Ascending aorta (tissue), 2 donors: ENCODE measurements at regions not wholly inside any gene's neighbourhood (a gene's known extent, or its start where the extent isn't known, plus 50 kb on each side); places are given as distances from the start of the nearest gene placed in this dataset.

ENCODE experiments used
- DNase-seq, 2 donors: peaks; one replicate each; pipeline ENCODE4 v3.0.0-alpha.2; 2019; ENCODE audit warnings: low spot score in 2 of 2
- H3K27ac ChIP-seq, 2 donors: fragments of 200-600 bp; sonication (generic); one replicate each; pipeline ENCODE4 v1.5.1; 2016 to 2017; ENCODE audit warnings: mild to moderate bottlenecking in 1 of 2
- H3K27me3 ChIP-seq: fragments of 200-600 bp; sonication (generic); one replicate; pipeline ENCODE4 v1.5.1; 2017
- H3K36me3 ChIP-seq, 2 donors: fragments of 200-600 bp; sonication (generic); one replicate each; pipeline ENCODE4 v1.5.1; 2016
- H3K4me1 ChIP-seq, 2 donors: fragments of 200-600 bp; sonication (generic); one replicate each; pipeline ENCODE4 v1.5.1; 2016 to 2017; ENCODE audit warnings: mild to moderate bottlenecking in 1 of 2
- H3K4me3 ChIP-seq, 2 donors: fragments of 200-600 bp; sonication (generic); one replicate each; pipeline ENCODE4 v1.5.1; 2016 to 2017; ENCODE audit warnings: mild to moderate bottlenecking in 1 of 2
- H3K9me3 ChIP-seq, 2 donors: fragments of 200-600 bp; sonication (generic); one replicate each; pipeline ENCODE4 v1.5.1; 2016
- intact Hi-C: fragments of 100-400 bp; cut with DNase I; formaldehyde crosslinking; loops from one replicate; pipeline ENCODE4 v1.15.1; 2023
- TF ChIP-seq, protein P1 (sequence below), 3 experiments: fragments of 200-600 bp in 2 of 3; fragments of 450-650 bp in 1 of 3; sonication (generic) in 2 of 3; IDR thresholded peaks; one replicate each; pipeline ENCODE4 v1.5.1; 2016 to 2019; ENCODE audit warnings: antibody characterized with exemption in 3 of 3, mild to moderate bottlenecking in 1 of 3, moderate library complexity in 1 of 3

DNA sequence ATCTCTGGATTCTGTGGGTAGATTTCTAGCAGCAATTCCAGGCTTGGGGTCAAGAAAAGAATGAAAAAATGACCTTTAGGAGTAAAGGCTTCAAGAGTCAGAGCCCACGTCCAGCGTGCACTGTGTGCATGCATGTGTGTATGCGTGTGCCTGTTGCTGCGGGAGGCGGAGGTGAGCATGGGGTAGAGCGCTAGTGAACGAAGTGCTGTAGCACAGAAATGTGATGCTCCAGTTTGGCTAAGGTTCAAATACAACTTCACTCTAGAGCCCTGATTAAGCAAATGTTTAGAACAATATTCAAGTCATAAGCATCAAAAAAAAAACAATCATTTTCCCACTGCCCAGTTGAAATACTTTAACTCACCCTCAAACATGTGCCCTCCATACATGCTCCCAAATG, 403.9 kb downstream of the ZNF608 start:
- Histone ChIP-seq H3K9me3 (no peaks in the 10 kb centered on the region), H3K27me3 (no peaks in the 10 kb centered on the region), H3K4me1 (peaks cover 0 to 6% of the 10 kb centered on the region in 2 donors), H3K4me3 (no peak overlapping the region), H3K27ac (no peak overlapping the region), H3K36me3 (no peaks in the 10 kb centered on the region)
- TF ChIP-seq, protein P1, sequence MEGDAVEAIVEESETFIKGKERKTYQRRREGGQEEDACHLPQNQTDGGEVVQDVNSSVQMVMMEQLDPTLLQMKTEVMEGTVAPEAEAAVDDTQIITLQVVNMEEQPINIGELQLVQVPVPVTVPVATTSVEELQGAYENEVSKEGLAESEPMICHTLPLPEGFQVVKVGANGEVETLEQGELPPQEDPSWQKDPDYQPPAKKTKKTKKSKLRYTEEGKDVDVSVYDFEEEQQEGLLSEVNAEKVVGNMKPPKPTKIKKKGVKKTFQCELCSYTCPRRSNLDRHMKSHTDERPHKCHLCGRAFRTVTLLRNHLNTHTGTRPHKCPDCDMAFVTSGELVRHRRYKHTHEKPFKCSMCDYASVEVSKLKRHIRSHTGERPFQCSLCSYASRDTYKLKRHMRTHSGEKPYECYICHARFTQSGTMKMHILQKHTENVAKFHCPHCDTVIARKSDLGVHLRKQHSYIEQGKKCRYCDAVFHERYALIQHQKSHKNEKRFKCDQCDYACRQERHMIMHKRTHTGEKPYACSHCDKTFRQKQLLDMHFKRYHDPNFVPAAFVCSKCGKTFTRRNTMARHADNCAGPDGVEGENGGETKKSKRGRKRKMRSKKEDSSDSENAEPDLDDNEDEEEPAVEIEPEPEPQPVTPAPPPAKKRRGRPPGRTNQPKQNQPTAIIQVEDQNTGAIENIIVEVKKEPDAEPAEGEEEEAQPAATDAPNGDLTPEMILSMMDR (IDR thresholded peaks at IDR 0.05) = no peak
- DNase-seq = no peak
- intact Hi-C loops = no loop called here

DNA sequence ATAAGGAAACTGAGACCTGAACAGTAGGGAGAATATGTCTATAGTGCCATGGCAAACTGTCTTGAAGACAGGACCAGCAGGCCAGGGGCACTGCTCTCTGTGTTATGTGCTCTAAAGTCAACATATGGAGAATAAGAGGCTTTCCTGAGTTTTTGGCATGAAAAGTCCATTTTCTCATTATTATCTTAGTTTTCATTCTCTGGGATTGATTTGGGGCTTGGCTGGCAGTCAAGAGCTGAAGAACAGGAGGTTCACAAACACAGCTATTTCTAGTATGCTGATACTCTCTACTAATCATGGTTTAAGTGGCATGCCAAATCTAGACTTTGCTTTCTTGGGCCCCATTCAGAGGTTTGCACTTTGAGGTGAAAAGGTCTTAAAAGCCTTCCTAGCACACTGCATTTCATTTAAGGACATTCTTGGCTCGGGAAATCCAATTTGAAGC, 404.4 kb downstream of the ZNF608 start:
- no peak overlapping the region for H3K27ac ChIP-seq
- DNase-seq = peak in 1 of 2 donors; percentile 64

DNA sequence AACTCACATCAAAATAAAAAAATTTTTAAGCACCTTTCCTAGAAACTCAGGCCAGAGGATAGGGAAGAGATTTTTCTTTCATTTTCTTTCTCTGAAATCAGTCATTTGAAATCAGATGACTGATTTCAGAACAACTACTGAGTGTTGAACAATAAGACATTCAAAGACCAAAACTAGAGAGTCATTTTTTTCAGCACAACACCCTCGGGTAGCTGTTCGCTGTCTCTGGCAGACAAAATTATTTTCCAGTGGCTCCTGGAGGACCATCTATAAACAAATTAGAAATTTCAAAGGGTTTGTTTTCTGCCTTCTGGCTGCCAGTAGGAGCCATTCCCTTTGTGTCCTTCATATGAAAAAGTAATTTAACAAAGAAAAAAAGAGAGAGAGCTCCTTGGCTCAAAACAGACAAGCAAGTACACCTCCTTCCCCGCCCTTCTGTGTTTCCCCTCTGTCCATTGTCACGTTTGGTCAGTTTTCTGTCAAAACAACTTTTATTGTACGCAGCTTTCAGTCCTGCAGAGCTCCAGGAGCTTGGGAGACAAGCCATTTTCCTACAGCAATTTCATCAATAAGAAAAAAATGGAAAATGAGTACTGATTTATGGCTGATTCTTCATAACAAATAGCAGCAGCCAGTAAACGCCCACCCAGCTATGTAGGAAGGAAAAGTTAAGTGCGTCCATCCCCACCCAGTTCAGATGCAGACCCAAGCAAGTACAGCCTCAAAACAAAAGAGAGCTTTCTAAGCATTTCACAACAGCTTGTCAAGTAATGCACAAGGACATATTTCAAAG, 405.2 kb downstream of the ZNF608 start:
- Histone ChIP-seq H3K27ac (no peak overlapping the region), H3K27me3 (no peaks in the 10 kb centered on the region), H3K9me3 (no peaks in the 10 kb centered on the region), H3K36me3 (no peaks in the 10 kb centered on the region), H3K4me3 (no peak overlapping the region), H3K4me1 (peaks cover 0 to 6% of the 10 kb centered on the region in 2 donors)
- intact Hi-C loops = no loop called here
- TF ChIP-seq, protein P1 (IDR thresholded peaks at IDR 0.05) = no peak
- no peak for DNase-seq

More for the DNA sequence above, 404.4 kb downstream of the ZNF608 start:
- intact Hi-C loops = no loop called here
- TF ChIP-seq, protein P1 (IDR thresholded peaks at IDR 0.05) = no peak
- no peaks in the 10 kb centered on the region for H3K36me3 ChIP-seq
- no peaks in the 10 kb centered on the region for H3K27me3 ChIP-seq
- H3K9me3 ChIP-seq = no peaks in the 10 kb centered on the region
- H3K4me1 ChIP-seq = peaks cover 0 to 6% of the 10 kb centered on the region in 2 donors
- H3K4me3 ChIP-seq = no peak overlapping the region

DNA sequence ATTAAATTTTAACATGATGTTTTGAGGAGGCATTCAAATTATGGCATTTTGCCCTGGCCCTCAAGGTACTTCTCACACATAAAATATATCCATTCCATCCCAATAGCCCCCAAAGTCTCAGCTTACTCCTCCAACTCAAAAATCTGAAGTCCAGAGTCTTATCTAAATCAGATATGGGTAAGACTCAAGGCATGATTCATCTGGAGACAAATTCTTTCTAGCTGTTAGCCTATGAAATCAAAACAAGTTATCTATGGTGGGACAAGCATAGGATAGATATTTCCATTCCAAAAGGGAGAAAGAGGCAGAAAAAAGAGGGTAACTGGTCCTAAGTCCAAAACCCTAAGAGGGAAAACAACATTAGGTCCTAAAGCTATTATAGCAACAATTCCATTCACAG, 408.4 kb downstream of the ZNF608 start:
- H3K27ac ChIP-seq = no peak overlapping the region
- DNase-seq = no peak
- H3K36me3 ChIP-seq = no peaks in the 10 kb centered on the region
- intact Hi-C loops = no loop called here
- peaks cover 0 to 6% of the 10 kb centered on the region in 2 donors for H3K4me1 ChIP-seq
- no peaks in the 10 kb centered on the region for H3K27me3 ChIP-seq
- TF ChIP-seq, protein P1 (IDR thresholded peaks at IDR 0.05) = no peak
- no peaks in the 10 kb centered on the region for H3K9me3 ChIP-seq
- no peak overlapping the region for H3K4me3 ChIP-seq

DNA sequence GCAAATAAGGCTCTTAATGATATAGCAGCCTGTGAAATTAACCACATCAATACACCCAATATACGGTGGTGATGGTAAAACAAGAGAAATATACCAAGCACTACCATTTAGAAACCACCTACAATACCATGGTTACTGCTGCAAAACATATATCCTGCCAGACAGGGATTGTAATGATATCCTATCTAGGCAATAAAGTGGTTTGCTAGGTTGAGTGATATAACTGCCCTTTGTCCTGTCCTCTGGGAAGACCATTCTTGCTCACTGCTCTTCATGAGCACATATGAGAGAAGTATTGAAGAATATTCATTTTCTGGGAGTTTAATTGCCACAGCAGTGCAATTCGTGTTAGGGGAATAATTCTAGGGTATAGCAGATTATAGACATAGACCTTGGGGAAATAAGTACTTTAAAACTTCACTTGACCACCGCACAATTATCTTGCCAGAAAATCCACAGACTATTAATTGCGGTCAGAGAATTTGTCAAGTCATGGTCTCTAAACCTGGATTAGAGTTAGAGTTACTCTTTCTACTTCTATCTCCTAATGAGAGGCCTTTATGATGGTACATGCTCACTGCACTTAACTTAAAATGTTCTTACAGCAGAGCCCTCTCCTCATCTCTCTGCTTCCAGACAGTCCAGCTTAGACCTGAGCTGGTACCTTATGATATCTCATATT, 413.0 kb downstream of the ZNF608 start:
- DNase-seq = no peak
- Histone ChIP-seq H3K27ac (no peak overlapping the region), H3K4me1 (no peaks in the 10 kb centered on the region), H3K36me3 (no peaks in the 10 kb centered on the region), H3K4me3 (no peak overlapping the region), H3K27me3 (no peaks in the 10 kb centered on the region), H3K9me3 (no peaks in the 10 kb centered on the region)
- TF ChIP-seq, protein P1 (IDR thresholded peaks at IDR 0.05) = no peak
- intact Hi-C loops = no loop called here
